ENCODE measurements at regions not wholly inside any gene's neighbourhood (a gene's known extent, or its start where the extent isn't known, plus 50 kb on each side); places are given as distances from the start of the nearest gene placed in this dataset.

GRCh38 chr6:168972128-168972527 lies 281.5 kb downstream of the THBS2 start:
- in situ Hi-C loops (cut with MboI; ENCODE audit: low sequenced_read_pairs) = no loop called here

- in situ Hi-C loops (cut with MboI; ENCODE audit: low sequenced_read_pairs) = no loop called here
Measured at GRCh38 chr6:168971549-168971948, 282.1 kb downstream of the THBS2 start.

GRCh38 chr6:168968801-168969200 lies 284.8 kb downstream of the THBS2 start:
- in situ Hi-C loops (cut with MboI; ENCODE audit: low sequenced_read_pairs) = no loop called here

DNA sequence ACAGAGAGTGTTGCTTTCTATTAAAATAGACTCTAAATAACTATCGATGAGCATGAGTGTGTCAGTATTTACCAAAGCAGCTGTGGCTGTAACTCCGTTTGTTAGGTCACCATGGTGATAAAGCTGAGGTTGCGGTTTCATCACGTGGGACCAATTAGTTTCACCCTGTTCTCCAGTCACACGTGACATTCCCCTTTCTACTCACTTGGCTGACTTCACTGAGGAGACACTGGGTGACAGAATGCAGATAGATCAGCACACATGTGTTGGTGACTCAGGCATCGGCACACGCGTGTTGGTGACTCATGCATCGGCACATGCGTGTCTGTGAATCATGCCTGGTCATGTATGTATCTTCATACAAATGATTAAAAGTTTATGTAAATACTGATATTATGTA lies 285.4 kb downstream of the THBS2 start:
- in situ Hi-C loops (cut with MboI; ENCODE audit: low sequenced_read_pairs) = no loop called here

GRCh38 chr6:168967281-168967925 lies 286.2 kb downstream of the THBS2 start:
- in situ Hi-C loops (cut with MboI; ENCODE audit: low sequenced_read_pairs) = no loop called here

DNA sequence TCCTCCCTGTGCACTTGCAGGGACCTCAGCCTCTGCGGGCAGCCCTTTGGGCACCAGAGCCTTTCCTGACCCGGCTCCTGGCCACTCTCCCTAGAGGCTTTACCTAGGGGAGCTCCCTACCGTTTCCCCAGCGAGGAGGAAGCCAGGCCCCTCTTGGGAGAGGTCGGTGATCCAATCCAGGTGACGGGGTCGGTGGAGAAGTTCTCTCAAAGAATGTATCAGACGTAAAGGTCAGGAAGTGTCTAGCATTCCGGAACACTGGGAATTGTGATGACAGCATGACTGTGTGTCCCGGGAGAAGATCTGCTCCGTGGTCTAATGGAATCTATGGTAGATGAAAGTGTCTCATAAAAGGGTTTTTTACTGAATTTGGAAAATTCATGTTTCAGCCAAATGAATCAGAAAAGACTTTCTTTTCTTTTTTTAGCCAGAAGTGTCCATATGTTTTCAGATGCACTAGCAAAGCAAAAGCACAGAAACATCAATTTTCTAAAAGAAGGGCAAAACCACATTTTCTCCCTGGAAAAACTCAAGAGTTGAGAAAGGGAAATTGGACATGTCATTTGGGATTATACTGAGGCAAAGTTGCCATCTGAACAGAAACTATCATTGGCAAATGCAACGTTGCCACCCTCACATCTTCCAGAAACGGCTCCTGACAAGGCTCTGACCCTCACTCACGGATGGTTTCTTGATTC lies 289.4 kb downstream of the THBS2 start:
- in situ Hi-C loops (cut with MboI; ENCODE audit: low sequenced_read_pairs) = no loop called here

DNA sequence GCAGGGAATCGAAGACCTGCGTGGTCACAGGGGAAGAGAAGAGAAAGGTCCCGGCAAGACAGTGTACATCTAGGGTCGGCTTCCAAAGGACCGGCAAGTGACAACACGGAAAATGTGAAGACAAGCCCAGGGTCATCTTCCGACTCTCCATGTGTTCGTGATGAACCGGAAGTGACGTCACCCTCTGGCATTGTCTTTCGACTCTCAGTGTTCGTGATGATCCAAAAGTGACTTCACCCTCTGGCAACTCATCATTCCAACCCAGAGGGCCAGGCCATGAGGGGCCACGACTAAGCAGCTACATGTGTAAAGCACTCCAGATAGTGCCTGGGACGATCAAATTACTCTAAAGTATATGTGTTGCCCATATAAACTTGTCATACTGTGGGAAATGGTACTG lies 290.8 kb downstream of the THBS2 start:
- in situ Hi-C loops (cut with MboI; ENCODE audit: low sequenced_read_pairs) = no loop called here

- in situ Hi-C loops (cut with MboI; ENCODE audit: low sequenced_read_pairs) = no loop called here
Measured at GRCh38 chr6:168961264-168961656, 292.4 kb downstream of the THBS2 start.

- in situ Hi-C loops (cut with MboI; ENCODE audit: low sequenced_read_pairs) = no loop called here
Measured at GRCh38 chr6:168960551-168961263, 292.9 kb downstream of the THBS2 start.

GRCh38 chr6:168959696-168960095 lies 293.9 kb downstream of the THBS2 start:
- in situ Hi-C loops (cut with MboI; ENCODE audit: low sequenced_read_pairs) = no loop called here

DNA sequence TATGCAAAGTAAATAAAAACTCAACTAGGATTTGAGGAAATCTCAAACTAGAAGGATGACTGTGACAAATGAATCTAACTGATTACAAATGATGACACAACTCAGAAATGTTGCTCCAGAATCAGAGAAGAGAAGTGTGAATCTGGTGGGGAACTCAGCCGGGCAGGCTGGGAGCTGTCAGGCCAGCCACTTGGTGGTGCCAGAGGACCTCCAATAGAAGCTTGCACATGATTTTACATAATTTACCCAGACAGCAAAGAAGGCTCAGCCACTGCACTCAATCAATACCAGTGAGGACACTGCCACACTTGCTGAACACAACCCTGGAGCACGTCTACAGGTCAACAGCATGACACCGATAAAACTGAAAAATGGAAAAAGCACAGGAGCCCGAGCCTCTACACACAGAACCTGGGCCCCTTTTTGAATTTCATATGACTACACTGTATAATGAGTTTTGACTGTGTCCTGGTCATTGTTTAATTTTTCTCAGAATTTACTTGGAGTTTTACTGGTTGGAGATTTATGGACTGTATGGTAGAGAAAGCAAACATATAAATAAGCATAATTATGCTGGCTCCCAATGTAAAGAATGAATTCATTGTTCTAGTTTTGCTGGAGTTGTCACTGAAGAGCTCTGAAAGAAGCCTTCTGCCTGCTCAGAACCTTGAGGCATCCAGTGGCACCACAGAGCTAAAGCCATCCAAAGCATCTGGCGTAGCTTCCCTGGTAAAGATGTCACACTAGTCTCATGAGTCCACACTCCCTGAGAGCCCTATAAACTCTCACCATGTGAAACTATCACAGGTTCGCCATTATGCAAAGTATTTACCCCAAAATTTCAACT lies 296.5 kb downstream of the THBS2 start:
- in situ Hi-C loops (cut with MboI; ENCODE audit: low sequenced_read_pairs) = no loop called here

DNA sequence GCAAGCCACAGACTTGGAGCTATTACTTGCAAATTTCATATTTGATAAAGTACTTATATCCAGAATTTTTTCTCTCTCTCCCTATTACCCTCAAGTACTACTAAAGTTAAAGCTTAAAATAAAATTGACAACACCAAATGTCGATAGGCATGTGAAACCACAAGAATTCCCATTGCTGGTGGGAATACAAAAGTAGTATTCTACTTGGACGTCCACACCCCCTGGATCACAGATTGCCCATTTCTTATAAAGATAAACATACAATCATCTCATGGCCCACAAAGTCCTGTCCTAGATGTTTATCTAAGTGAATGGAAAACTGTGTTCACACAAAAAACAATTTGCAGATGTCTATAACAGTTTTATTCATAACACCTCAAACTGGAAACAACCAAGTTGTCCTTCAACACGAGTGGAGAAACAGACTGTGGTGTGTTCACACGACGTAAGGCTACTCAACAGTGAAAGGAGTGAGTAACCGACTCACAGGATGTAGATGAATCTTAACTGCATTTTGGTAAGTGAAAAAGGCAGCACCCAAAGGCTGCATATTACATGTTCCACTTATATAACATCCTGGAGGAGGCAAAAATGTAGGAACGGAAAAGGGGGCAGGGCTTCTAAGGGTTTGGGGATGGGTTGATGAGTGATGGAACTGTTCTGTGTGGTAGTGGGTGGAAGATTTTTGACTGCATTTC lies 297.4 kb downstream of the THBS2 start:
- in situ Hi-C loops (cut with MboI; ENCODE audit: low sequenced_read_pairs) = no loop called here

GRCh38 chr6:168953461-168953860 lies 300.2 kb downstream of the THBS2 start:
- in situ Hi-C loops (cut with MboI; ENCODE audit: low sequenced_read_pairs) = no loop called here

- in situ Hi-C loops (cut with MboI; ENCODE audit: low sequenced_read_pairs) = no loop called here
Measured at GRCh38 chr6:168951217-168951616, 302.4 kb downstream of the THBS2 start.

- in situ Hi-C loops (cut with MboI; ENCODE audit: low sequenced_read_pairs) = no loop called here
Measured at GRCh38 chr6:168950858-168951214, 302.8 kb downstream of the THBS2 start.

GRCh38 chr6:168949981-168950857 lies 303.4 kb downstream of the THBS2 start:
- in situ Hi-C loops (cut with MboI; ENCODE audit: low sequenced_read_pairs) = no loop called here

GRCh38 chr6:168948990-168949531 lies 304.6 kb downstream of the THBS2 start:
- in situ Hi-C loops (cut with MboI; ENCODE audit: low sequenced_read_pairs) = no loop called here

DNA sequence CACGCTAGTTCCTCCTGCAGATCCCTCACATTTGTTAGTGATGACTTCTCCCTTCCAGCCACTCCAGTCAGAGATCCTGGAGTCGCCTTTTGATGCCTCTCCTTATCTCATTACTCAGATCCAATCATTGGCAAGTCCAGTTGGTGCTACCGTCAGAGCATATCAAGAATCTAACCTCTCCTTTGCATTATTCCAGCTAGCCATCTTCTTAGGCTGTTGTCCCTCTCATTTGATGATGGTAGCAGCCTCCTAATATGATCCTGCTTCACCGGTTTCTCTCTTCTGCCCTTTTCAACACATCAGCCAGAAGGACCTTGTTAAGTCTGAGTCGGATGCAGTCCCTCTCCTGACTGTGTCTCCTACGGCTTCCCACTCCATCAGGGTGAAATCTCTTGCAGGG lies 305.6 kb downstream of the THBS2 start:
- in situ Hi-C loops (cut with MboI; ENCODE audit: low sequenced_read_pairs) = no loop called here

- in situ Hi-C loops (cut with MboI; ENCODE audit: low sequenced_read_pairs) = no loop called here
Measured at GRCh38 chr6:168943231-168943905, 310.3 kb downstream of the THBS2 start.

Measured in HL-60/S4 (cell line).